ENCODE measurements at regions not wholly inside any gene's neighbourhood (a gene's known extent, or its start where the extent isn't known, plus 50 kb on each side); places are given as distances from the start of the nearest gene placed in this dataset.

GRCh38 chr1:198436276-198436675 lies 104.2 kb downstream of the ATP6V1G3 start:
- no peaks in the 10 kb centered on the region for H3K4me1 ChIP-seq (ENCODE audit: control insufficient read depth, insufficient read depth, low read length)
- peaks cover 5% of the 10 kb centered on the region; the same call in 1 of the 2 replicates for H3K9me3 ChIP-seq (ENCODE audit: control insufficient read depth, insufficient read depth, low read depth, low read length)
- no peak for DNase-seq (ENCODE audit: low read depth, low spot score)
- TF ChIP-seq, protein P1, sequence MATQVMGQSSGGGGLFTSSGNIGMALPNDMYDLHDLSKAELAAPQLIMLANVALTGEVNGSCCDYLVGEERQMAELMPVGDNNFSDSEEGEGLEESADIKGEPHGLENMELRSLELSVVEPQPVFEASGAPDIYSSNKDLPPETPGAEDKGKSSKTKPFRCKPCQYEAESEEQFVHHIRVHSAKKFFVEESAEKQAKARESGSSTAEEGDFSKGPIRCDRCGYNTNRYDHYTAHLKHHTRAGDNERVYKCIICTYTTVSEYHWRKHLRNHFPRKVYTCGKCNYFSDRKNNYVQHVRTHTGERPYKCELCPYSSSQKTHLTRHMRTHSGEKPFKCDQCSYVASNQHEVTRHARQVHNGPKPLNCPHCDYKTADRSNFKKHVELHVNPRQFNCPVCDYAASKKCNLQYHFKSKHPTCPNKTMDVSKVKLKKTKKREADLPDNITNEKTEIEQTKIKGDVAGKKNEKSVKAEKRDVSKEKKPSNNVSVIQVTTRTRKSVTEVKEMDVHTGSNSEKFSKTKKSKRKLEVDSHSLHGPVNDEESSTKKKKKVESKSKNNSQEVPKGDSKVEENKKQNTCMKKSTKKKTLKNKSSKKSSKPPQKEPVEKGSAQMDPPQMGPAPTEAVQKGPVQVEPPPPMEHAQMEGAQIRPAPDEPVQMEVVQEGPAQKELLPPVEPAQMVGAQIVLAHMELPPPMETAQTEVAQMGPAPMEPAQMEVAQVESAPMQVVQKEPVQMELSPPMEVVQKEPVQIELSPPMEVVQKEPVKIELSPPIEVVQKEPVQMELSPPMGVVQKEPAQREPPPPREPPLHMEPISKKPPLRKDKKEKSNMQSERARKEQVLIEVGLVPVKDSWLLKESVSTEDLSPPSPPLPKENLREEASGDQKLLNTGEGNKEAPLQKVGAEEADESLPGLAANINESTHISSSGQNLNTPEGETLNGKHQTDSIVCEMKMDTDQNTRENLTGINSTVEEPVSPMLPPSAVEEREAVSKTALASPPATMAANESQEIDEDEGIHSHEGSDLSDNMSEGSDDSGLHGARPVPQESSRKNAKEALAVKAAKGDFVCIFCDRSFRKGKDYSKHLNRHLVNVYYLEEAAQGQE (IDR thresholded peaks at IDR 0.05; ENCODE audit: insufficient read depth in 1 of 2, low read depth in 2 of 2, low read length in 1 of 2), result no peak
- no peak for TF ChIP-seq SIN3A (IDR thresholded peaks at IDR 0.05; ENCODE audit: borderline replicate concordance, insufficient read depth, low read depth, low read length)
- intact Hi-C loops (cut with micrococcal nuclease; ENCODE audit: unreplicated experiment), result no loop called here
- no peak overlapping the region for H3K27ac ChIP-seq (ENCODE audit: low read length)
- no peaks in the 10 kb centered on the region for H3K36me3 ChIP-seq (ENCODE audit: control insufficient read depth, insufficient read depth, low read length)
- H3K4me3 ChIP-seq (ENCODE audit: low read depth in 2 of 2, low read length in 2 of 2), result no peak overlapping the region
- CTCF ChIA-PET, result no interaction called here
- H3K27me3 ChIP-seq (ENCODE audit: control insufficient read depth, insufficient read depth, low read length), result no peaks in the 10 kb centered on the region
- BruUV-seq (replicated peaks), result no TSS peak
- no peak for ATAC-seq
- in situ Hi-C loops (cut with HindIII; ENCODE audit: low pct_unique_long_range_greater_than_20kb, low sequenced_read_pairs), result no loop called here
- POLR2A ChIA-PET, result no interaction called here

DNA sequence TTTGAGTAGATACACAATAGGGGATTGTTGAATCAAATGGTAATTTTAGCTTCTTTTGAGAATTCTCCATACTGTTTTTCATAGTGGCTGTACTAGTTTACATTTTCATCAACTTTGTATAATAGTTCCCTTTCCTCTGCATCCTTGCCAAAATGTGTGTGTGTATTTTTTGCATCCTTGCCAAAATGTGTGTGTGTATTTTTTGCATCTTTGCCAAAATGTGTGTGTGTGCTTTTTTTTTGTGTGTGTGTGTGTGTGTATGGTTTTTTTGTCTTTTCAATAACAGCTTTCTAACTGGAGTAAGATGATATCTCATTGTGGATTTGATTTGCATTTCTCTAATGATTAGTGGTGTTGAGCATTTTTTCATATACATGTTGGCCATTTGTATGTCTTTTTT lies 105.4 kb downstream of the ATP6V1G3 start:
- ChIA-PET CTCF (no interaction called here), POLR2A (no interaction called here)
- Histone ChIP-seq H3K9me3 (ENCODE audit: control insufficient read depth, insufficient read depth, low read depth, low read length) (no peaks in the 10 kb centered on the region; the same call in 1 of the 2 replicates), H3K36me3 (ENCODE audit: control insufficient read depth, insufficient read depth, low read length) (no peaks in the 10 kb centered on the region), H3K27me3 (ENCODE audit: control insufficient read depth, insufficient read depth, low read length) (no peaks in the 10 kb centered on the region), H3K4me1 (ENCODE audit: control insufficient read depth, insufficient read depth, low read length) (no peaks in the 10 kb centered on the region), H3K27ac (ENCODE audit: low read length) (no peak overlapping the region), H3K4me3 (ENCODE audit: low read depth in 2 of 2, low read length in 2 of 2) (no peak overlapping the region)
- ATAC-seq (no peak), DNase-seq (ENCODE audit: low read depth, low spot score) (no peak)
- in situ Hi-C loops (cut with HindIII; ENCODE audit: low pct_unique_long_range_greater_than_20kb, low sequenced_read_pairs), result no loop called here
- BruUV-seq (replicated peaks), result no TSS peak
- intact Hi-C loops (cut with micrococcal nuclease; ENCODE audit: unreplicated experiment), result no loop called here
- TF ChIP-seq, protein P2, sequence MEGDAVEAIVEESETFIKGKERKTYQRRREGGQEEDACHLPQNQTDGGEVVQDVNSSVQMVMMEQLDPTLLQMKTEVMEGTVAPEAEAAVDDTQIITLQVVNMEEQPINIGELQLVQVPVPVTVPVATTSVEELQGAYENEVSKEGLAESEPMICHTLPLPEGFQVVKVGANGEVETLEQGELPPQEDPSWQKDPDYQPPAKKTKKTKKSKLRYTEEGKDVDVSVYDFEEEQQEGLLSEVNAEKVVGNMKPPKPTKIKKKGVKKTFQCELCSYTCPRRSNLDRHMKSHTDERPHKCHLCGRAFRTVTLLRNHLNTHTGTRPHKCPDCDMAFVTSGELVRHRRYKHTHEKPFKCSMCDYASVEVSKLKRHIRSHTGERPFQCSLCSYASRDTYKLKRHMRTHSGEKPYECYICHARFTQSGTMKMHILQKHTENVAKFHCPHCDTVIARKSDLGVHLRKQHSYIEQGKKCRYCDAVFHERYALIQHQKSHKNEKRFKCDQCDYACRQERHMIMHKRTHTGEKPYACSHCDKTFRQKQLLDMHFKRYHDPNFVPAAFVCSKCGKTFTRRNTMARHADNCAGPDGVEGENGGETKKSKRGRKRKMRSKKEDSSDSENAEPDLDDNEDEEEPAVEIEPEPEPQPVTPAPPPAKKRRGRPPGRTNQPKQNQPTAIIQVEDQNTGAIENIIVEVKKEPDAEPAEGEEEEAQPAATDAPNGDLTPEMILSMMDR (IDR thresholded peaks at IDR 0.05), result no peak
- TF ChIP-seq TCF7L2 (IDR thresholded peaks at IDR 0.05; ENCODE audit: low read depth, low read length) (no peak), SIN3A (IDR thresholded peaks at IDR 0.05; ENCODE audit: borderline replicate concordance, insufficient read depth, low read depth, low read length) (no peak), POLR2AphosphoS5 (IDR thresholded peaks at IDR 0.05; ENCODE audit: low read depth, low read length) (no peak)
- TF ChIP-seq, protein P1 (IDR thresholded peaks at IDR 0.05; ENCODE audit: insufficient read depth in 1 of 2, low read depth in 2 of 2, low read length in 1 of 2), result no peak
